SK-N-SH treated with all-trans-retinoic acid at 6 μM for 48 hours (cell line): ENCODE measurements at regions not wholly inside any gene's neighbourhood (a gene's known extent, or its start where the extent isn't known, plus 50 kb on each side); places are given as distances from the start of the nearest gene placed in this dataset.

Experiments
- ARNTL ChIP-seq: fragments of 450-650 bp; formaldehyde crosslinking; IDR thresholded peaks from 2 replicates; pipeline ENCODE4 v1.5.0; 2020; ENCODE audit warnings: low read depth, mild to moderate bottlenecking, moderate library complexity, borderline replicate concordance
- ISL1 ChIP-seq: fragments of 250-450 bp; sonication (Bioruptor Pico); IDR thresholded peaks from 2 replicates; pipeline ENCODE4 v2.1.2; 2022; ENCODE audit warnings: mild to moderate bottlenecking, moderate library complexity
- TSHZ2 ChIP-seq: fragments of 250-450 bp; sonication (Bioruptor Pico); IDR thresholded peaks from 2 replicates; pipeline ENCODE4 v1.5.0; 2020; ENCODE audit warnings: mild to moderate bottlenecking, moderate library complexity

- no peak for TF ChIP-seq ARNTL
- no peak for TF ChIP-seq TSHZ2 (CRISPR knock-in tag)
- no peak for TF ChIP-seq ISL1 (CRISPR knock-in tag)
These were observed 315.1 kb downstream of the SEC14L1 start for GRCh38 chr17:77455891-77456260.
